ENCODE measurements at regions not wholly inside any gene's neighbourhood (a gene's known extent, or its start where the extent isn't known, plus 50 kb on each side); places are given as distances from the start of the nearest gene placed in this dataset.
"Not testable (repeated sequence)": the region's sequence is repeated elsewhere in the genome, so short reads cannot be mapped to it uniquely, and the experiment has no call there.

DNA sequence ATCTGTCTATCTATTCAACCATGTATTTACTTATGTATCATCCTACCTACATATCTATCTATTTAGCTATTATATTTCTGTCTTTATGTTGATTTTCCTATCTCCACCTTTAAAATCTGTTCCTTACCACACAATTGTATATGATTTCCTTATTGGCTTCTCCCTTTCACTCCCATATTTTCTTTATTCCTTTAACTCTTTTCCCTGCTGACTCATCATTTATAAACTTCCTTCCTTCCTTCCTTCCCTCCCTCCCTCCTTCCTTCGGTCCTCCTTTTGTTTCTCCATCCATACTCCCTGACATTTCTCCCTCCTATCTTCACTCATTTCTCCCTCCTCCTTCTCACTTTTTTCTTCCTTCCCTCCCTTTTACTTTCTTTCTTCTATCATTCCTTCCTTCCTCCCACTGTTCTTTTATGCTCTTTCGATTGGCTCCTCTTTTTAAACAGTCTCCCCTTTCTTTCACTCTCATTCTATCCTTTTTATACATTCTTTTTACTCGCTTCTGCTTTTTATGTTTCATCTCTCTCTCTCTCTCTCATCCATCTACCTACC is 100.3 kb downstream of the RBMX2 start:
- no peak for DNase-seq (ENCODE audit: low spot score)
- no peak for ATAC-seq (ENCODE audit: low FRiP score)
- TF ChIP-seq, protein P1, sequence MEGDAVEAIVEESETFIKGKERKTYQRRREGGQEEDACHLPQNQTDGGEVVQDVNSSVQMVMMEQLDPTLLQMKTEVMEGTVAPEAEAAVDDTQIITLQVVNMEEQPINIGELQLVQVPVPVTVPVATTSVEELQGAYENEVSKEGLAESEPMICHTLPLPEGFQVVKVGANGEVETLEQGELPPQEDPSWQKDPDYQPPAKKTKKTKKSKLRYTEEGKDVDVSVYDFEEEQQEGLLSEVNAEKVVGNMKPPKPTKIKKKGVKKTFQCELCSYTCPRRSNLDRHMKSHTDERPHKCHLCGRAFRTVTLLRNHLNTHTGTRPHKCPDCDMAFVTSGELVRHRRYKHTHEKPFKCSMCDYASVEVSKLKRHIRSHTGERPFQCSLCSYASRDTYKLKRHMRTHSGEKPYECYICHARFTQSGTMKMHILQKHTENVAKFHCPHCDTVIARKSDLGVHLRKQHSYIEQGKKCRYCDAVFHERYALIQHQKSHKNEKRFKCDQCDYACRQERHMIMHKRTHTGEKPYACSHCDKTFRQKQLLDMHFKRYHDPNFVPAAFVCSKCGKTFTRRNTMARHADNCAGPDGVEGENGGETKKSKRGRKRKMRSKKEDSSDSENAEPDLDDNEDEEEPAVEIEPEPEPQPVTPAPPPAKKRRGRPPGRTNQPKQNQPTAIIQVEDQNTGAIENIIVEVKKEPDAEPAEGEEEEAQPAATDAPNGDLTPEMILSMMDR (IDR thresholded peaks at IDR 0.05), result no peak

DNA sequence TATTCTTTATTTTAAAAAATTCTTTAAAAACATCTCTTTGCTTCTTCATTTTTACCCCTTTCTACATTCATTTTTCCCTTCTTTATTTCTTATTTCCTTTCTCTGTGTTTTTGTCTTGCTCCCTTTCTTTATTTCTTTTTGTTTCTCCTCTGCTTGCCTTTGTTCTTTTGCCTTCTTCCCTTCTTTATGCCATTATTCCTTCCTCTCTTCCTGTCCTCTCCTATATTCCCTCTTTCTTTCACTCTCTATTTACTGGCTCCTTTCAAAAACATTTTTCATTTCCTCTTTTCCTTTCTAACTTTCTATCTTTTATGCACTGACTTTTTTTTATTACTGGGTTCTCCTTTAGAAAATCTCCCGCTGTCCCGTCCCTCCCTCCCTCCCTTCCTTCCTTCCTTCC is 102.2 kb downstream of the RBMX2 start:
- TF ChIP-seq, protein P1 (IDR thresholded peaks at IDR 0.05), result no peak
- DNase-seq (ENCODE audit: low spot score), result no peak
- no peak for ATAC-seq (ENCODE audit: low FRiP score)

DNA sequence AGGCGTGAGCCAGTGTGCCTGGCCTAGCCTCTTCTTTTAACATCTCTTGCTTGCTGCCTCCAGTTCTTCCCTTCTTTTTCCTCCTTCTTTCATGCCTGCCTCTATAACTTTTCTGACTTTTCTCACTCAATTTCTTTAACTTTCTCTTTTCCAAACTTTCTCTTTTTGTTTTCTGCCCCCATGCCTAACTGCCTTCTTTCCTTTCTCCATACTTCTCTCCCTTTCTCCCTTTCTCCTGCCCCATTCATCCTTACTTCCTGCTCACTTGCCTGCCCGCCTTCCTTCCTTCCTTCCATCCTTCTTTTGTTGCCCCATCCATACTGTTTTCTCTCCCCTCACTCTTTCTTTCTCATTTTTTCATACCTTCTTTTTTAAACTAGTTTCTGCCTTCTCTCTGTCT is 105.2 kb downstream of the RBMX2 start:
- DNase-seq (ENCODE audit: low spot score) (no peak), ATAC-seq (ENCODE audit: low FRiP score) (no peak)
- TF ChIP-seq, protein P1 (IDR thresholded peaks at IDR 0.05), result no peak

DNA sequence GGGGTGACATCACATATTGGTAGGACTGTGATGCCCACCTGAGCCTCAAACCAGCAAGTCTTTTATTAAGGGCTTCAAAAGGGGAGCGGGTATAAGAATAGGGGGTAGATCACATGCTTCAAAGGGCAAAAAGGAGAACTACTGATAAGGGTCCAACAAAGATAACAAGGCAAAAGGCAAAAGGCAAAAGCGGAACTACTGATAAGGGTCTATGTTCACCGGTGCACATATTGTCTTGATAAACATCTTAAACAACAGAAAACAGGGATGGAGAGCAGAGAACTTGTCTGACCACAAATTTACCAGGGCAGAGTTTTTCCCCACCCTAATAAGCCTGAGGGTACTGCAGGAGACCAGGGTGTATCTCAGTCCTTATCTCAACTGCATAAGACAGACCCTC is 110.7 kb downstream of the RBMX2 start:
- ATAC-seq (ENCODE audit: low FRiP score); DNase-seq (ENCODE audit: low spot score): not testable (repeated sequence)

DNA sequence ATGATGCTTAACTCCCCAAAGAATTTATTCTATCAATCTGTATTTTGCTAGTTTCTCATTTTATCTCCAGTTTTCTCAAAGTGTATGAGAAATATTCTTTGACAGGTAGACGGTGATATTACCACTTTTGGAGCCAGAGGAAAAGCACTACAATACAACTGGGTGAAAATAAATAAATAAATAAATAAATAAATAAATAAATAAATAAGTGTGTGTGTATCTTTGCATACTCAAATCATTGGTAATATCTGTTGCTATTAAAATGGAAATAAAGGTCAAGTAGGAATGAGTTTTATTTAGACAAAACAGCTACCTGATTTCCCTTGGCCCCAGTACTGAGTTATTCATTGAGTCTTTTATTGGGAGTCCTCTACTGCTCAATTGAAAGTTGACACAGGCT is 114.3 kb downstream of the RBMX2 start:
- TF ChIP-seq, protein P1 (IDR thresholded peaks at IDR 0.05), result no peak
- ATAC-seq (ENCODE audit: low FRiP score) (no peak), DNase-seq (ENCODE audit: low spot score) (no peak)

DNA sequence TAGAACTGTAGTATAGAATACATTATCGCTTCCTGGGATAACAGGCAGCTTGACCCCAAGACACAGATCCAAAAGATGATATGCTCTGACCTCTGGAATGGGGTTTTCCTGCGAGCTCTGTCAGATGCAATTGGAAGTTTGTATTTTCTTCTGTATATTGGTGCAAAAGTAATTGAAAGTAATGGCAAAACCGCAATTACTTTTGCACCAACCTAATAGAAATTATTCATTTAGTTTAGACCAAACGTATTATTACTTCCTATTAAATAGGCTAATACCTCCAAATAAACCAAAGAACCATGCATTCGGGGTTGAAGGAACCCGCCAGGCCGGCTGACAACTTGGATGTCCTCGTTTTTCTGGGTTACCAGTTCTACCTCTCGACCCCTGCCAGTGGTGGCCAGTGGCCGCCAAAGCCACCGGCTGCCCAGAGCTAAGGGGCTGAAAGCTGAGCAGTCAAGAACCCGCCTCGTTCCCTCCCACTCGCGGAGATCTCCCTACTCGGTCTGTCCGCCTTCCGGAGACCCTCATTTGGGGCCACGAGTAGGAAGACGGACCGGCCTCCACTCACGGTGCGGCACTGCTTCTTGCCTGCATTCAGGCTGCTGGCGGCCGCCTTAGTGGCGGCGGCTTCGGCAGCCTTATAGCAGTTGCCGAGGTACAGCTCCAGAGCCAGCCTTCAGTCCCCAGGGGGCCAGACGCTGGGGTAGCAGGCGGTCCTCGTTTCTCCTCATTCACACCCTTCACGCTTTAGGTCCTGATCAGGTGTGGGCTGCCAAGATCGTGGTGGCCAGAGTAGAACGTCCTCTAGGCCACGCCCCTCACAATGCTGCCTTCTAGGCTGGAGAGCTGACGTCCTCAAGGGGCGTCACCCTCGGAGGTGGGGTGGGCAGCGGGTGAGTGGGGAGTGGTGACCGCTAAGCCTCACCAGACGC is 121.9 kb downstream of the RBMX2 start:
- peak; percentile 32 for ATAC-seq (ENCODE audit: low FRiP score)
- TF ChIP-seq, protein P1 (IDR thresholded peaks at IDR 0.05), result no peak
- DNase-seq (ENCODE audit: low spot score), result no peak

DNA sequence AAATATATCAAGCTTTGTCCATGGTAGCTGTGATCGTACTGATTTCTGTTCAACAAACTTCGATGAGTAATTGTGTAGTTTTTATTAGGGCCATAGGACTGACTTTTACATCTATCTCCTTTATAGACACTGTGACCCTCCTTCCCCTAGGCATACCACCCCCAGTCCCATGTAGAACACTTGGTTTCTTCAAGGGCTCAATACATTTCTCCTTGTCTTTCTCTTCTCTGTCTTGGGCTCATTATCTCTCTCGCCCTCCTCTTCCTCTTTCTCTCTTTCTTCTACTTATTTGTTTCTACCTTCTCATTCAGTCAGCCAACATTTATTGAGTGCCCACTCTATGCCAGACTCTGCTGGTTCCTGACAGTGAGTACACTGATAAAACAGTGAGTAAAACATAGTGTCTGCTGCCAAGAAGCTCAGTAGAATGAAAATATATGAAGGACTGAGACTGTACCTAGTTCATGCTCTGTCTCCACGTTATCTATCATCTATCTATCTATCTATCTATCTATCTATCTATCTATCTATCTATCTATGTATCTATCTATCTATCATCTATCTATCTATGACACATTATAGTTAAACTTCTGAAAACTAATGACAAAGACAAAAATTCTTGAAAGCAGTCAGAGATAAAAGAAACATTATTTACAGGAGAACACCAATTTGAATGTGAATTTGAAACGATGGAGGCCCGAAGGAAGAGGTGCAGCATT is 122.8 kb downstream of the RBMX2 start:
- ATAC-seq (ENCODE audit: low FRiP score) (no peak), DNase-seq (ENCODE audit: low spot score) (no peak)
- TF ChIP-seq, protein P1 (IDR thresholded peaks at IDR 0.05), result no peak
